Mucosa of descending colon (tissue), 3 donors: ENCODE measurements at regions not wholly inside any gene's neighbourhood (a gene's known extent, or its start where the extent isn't known, plus 50 kb on each side); places are given as distances from the start of the nearest gene placed in this dataset.
"Not testable (repeated sequence)": the region's sequence is repeated elsewhere in the genome, so short reads cannot be mapped to it uniquely, and the experiment has no call there.

Experiments
- ATAC-seq: fragments of 200-7000 bp; cut with Tn5 transposase; one replicate; pipeline ENCODE4 v1.9.1; 2020; ENCODE audit warnings: mild to moderate bottlenecking, moderate library complexity
- DNase-seq, 3 donors: peaks; one replicate each; pipeline ENCODE4 v3.0.0-alpha.2; 2020
- H3K36me3 ChIP-seq: fragments of 200-600 bp; one replicate; pipeline ENCODE4 v1.8.0; 2021; ENCODE audit warnings: low read depth, mild to moderate bottlenecking
- H3K4me1 ChIP-seq: fragments of 200-600 bp; one replicate; pipeline ENCODE4 v1.8.0; 2021; ENCODE audit warnings: low read depth, mild to moderate bottlenecking
- H3K4me3 ChIP-seq: fragments of 200-600 bp; one replicate; pipeline ENCODE4 v1.8.0; 2021; ENCODE audit warnings: mild to moderate bottlenecking
- H3K9me3 ChIP-seq: fragments of 200-600 bp; one replicate; pipeline ENCODE4 v1.8.0; 2021; ENCODE audit warnings: mild to moderate bottlenecking
- intact Hi-C, 2 donors: fragments of 100-400 bp; cut with DNase I in 1 of 2; cut with micrococcal nuclease in 1 of 2; formaldehyde crosslinking; loops; one replicate each; pipeline versions ENCODE4 v1.11.0 to v1.11.1; 2022; cut with DNase I, micrococcal nuclease
- TF ChIP-seq, protein P1 (sequence below): fragments of 200-600 bp; IDR thresholded peaks from one replicate; pipeline ENCODE4 v1.8.0; 2022; ENCODE audit warnings: antibody characterized with exemption, mild to moderate bottlenecking
- donor health status: DM: no; HTN: no; CAD: no; lungs with moderate emphysema.
- donor health status: DM: no; HTN: no; CAD: no.
- donor health status: DM: no; HTN: yes; CAD: no.

DNA sequence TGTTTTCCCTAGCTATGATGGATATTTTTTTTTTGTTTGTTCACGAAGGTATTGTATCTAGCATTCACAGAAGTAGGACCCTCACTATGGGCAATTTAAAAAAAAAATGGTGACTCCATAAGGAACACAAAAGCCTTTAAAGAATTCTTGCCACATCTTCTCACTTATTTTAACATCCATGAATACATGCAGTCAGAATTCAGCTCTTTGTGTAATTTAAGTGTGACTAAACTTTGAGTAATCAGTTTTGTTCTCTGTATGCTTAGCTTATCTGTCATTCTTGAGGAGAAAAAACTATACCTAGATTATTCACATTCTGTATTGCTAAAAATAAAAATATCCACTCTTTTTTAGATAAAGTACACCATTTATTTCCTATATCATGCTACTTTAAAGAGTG lies 313.2 kb upstream of the KCND2 start:
- ATAC-seq (no peak), DNase-seq (no peak)
- Histone ChIP-seq H3K4me3 (no peak overlapping the region), H3K36me3 (no peaks in the 10 kb centered on the region), H3K4me1 (no peaks in the 10 kb centered on the region), H3K9me3 (no peaks in the 10 kb centered on the region)
- intact Hi-C loops, result no loop called here
- TF ChIP-seq, protein P1, sequence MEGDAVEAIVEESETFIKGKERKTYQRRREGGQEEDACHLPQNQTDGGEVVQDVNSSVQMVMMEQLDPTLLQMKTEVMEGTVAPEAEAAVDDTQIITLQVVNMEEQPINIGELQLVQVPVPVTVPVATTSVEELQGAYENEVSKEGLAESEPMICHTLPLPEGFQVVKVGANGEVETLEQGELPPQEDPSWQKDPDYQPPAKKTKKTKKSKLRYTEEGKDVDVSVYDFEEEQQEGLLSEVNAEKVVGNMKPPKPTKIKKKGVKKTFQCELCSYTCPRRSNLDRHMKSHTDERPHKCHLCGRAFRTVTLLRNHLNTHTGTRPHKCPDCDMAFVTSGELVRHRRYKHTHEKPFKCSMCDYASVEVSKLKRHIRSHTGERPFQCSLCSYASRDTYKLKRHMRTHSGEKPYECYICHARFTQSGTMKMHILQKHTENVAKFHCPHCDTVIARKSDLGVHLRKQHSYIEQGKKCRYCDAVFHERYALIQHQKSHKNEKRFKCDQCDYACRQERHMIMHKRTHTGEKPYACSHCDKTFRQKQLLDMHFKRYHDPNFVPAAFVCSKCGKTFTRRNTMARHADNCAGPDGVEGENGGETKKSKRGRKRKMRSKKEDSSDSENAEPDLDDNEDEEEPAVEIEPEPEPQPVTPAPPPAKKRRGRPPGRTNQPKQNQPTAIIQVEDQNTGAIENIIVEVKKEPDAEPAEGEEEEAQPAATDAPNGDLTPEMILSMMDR, result no peak

DNA sequence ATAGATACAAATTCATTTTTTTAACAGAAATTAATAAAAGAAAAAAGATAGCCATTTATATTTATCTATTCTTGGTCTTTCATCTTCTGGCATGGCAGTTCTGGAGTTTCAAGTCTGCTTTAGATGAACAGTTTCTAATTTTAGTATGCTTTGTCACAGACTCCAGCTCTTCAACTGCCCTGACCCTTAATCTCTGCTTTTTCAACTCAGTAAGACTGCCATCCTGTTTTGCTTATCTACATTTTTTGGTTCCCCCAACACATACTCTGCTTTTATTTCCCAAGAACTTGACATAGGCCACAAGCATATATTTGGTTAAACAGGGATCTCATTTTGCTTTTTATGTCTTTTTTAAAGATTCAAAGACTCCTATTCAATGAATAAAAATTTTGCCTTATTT lies 309.3 kb upstream of the KCND2 start:
- H3K36me3 ChIP-seq, result no peaks in the 10 kb centered on the region
- no peak overlapping the region for H3K4me3 ChIP-seq
- DNase-seq, result no peak
- intact Hi-C loops, result no loop called here
- TF ChIP-seq, protein P1, result no peak
- ATAC-seq, result no peak
- H3K4me1 ChIP-seq, result no peaks in the 10 kb centered on the region
- no peaks in the 10 kb centered on the region for H3K9me3 ChIP-seq

DNA sequence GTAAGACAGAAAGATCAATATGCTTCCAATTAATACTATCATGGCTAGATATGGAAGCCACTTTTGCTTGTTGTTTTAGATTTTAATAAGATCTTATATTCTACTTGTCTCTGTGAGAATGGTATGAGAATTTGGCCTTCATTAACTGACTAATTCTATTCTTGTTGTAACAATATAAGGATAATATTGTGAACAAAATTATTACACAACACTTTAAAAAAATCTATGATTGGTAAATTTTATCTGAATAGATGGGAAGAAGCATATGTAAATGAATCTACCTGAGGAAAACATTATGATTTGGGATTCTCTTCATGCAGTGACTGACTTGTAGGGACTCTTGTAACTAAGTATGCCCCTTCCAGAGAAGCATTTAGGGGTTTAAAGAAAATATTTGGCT lies 308.9 kb upstream of the KCND2 start:
- ATAC-seq, result no peak

DNA sequence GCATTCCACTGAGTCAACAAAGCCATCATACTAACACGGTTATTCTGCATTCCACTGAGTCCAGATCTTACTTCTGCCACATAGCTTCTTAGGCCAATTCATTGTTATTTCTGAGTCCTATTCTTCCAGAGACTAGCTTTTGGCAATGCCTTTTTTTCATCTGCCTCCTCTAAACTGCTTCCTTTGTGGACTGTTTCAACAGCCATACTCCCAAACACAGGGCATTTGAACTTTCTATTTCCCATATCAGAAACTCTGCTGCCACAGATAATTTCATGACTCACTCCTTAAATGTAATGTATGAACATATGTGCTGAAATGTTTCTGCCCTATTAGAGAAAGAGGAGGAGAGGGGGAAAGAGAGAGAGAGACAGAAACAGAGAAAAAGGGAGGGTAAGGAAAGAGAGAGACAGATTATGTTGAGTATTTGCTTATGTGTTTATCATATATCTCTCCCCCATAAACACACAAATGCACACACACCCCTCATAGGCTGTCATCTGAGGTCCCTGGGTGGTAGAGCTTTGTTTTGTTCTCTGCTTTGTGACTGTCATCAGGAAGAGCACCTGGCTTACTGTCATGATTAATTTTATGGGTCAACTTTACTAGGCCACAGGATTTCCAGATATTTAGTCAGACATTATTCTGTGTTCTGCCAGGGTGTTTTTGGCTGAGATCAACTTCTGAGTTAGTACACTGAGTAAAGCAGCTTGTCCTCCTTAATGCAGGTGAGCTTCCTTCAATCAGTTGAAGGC lies 308.0 kb upstream of the KCND2 start:
- Histone ChIP-seq H3K4me1 (no peaks in the 10 kb centered on the region), H3K36me3 (no peaks in the 10 kb centered on the region), H3K9me3 (no peaks in the 10 kb centered on the region), H3K4me3 (no peak overlapping the region)
- TF ChIP-seq, protein P1, result no peak
- DNase-seq (no peak), ATAC-seq (no peak)
- intact Hi-C loops, result no loop called here

More for the DNA sequence above, 308.9 kb upstream of the KCND2 start:
- no peaks in the 10 kb centered on the region for H3K4me1 ChIP-seq
- TF ChIP-seq, protein P1, result no peak
- DNase-seq, result no peak
- intact Hi-C loops, result no loop called here
- H3K4me3 ChIP-seq, result no peak overlapping the region
- no peaks in the 10 kb centered on the region for H3K9me3 ChIP-seq
- no peaks in the 10 kb centered on the region for H3K36me3 ChIP-seq

DNA sequence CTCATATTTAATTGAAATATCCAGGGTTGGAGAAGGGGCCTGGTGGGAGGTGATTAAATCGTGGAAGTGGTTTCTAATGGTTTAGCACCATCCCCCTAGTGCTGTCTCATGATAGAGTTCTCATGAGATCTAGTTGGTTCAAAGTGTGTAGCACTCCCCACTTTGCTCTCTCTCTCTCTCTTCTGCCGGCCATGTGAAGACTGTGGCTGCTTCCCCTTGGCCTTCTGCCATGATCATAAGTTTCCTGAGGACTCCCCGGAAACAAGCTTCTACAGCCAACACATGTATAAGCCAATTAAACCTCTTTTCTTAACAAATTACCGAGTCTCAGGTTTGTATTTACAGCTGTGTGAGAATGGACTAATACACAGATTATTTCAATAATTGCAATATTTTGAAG lies 305.8 kb upstream of the KCND2 start:
- Histone ChIP-seq H3K4me1 (no peaks in the 10 kb centered on the region), H3K9me3 (no peaks in the 10 kb centered on the region), H3K4me3 (no peak overlapping the region), H3K36me3 (no peaks in the 10 kb centered on the region)
- no peak for DNase-seq
- ATAC-seq, result no peak
- intact Hi-C loops, result no loop called here
- TF ChIP-seq, protein P1, result no peak

DNA sequence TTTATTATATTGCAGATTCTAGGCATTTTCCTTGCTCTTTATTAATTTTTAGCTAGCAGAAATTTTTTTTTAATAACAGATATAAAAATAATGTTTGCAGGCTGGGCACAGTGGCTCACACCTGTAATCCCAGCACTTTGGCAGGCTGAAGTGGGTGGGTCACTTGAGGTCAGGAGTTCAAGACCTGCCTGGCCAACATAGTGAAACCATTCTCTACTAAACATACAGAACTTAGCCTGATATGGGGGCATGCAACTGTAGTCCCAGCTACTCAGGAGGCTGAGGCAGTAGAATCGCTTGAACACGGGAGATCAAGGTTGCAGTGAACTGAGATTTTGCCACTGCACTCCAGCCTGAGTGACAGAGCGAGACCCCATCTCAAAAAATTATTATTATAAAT lies 304.6 kb upstream of the KCND2 start:
- ATAC-seq, H3K9me3 ChIP-seq, H3K4me3 ChIP-seq, DNase-seq, intact Hi-C loops, H3K36me3 ChIP-seq, H3K4me1 ChIP-seq: not testable (repeated sequence)
